HepG2 (cell line): ENCODE measurements at regions not wholly inside any gene's neighbourhood (a gene's known extent, or its start where the extent isn't known, plus 50 kb on each side); places are given as distances from the start of the nearest gene placed in this dataset.

Experiments
- ATAC-seq: fragments of 200-7000 bp; cut with Tn5 transposase; 3 replicates; pipeline ENCODE4 v1.9.1; 2020; ENCODE audit warnings: mild to moderate bottlenecking, moderate library complexity
- BruUV-seq: library from RNA; stranded (reverse); fragments of 400-500 nt; replicated peaks from 2 replicates; lab custom pipeline; 2021; lab: Mats Ljungman, UMichigan
- CTCF ChIA-PET: fragments of 300-600 bp; formaldehyde crosslinking; extraction: SDS; loops from one replicate; lab custom pipeline; 2021; ENCODE audit warnings: low total read pairs, inconsistent platforms, low intra/inter-chr PET ratio; lab: Yijun Ruan, JAX
- POLR2A ChIA-PET: fragments of 350-600 bp; sonication (Branson Sonifier 250); formaldehyde crosslinking; loops from one replicate; lab custom pipeline; 2020; ENCODE audit warnings: antibody characterized with exemption, inconsistent platforms; lab: Yijun Ruan, JAX
- DNase-seq: peaks from one replicate; pipeline ENCODE4 v3.0.0-alpha.2; 2015; ENCODE audit warnings: low spot score
- FAIRE-seq: peaks from 3 replicates; lab custom pipeline; 2011; peaks lifted over from hg19 to GRCh38; lab: Jason Lieb, UNC
- H2AFZ ChIP-seq: one replicate; pipeline ENCODE4 v1.6.1; 2011; ENCODE audit warnings: low read length, inconsistent platforms
- H3K27ac ChIP-seq: fragments of 300-600 bp; 3 replicates; pipeline ENCODE4 v1.8.0; 2011; ENCODE audit warnings: mixed run types, mild to moderate bottlenecking, mixed read lengths, low read length, inconsistent platforms; ENCODE audit not compliant: insufficient read depth; ENCODE audit errors: extremely low read length
- H3K27me3 ChIP-seq, 2 experiments: fragments of 200-600 bp in 1 of 2; 2 replicates in 1 of 2; 3 replicates in 1 of 2; pipeline versions ENCODE4 v1.6.0 to v1.8.0; 2011; ENCODE audit warnings: low read length in 2 of 2, mild to moderate bottlenecking in 2 of 2, moderate library complexity in 2 of 2, inconsistent platforms in 1 of 2; ENCODE audit not compliant: insufficient read depth in 2 of 2, control insufficient read depth in 1 of 2
- H3K36me3 ChIP-seq, 2 experiments: fragments of 200-600 bp in 1 of 2; replicated peaks in 1 of 2; 2 replicates in 1 of 2; 3 replicates in 1 of 2; pipeline versions ENCODE4 v1.5.1 to v1.8.0; 2011; ENCODE audit warnings: low read length in 2 of 2, inconsistent platforms in 1 of 2; ENCODE audit not compliant: insufficient read depth in 2 of 2, control insufficient read depth in 1 of 2
- H3K4me1 ChIP-seq: 2 replicates; pipeline ENCODE4 v1.5.1; 2012; ENCODE audit warnings: low read length, inconsistent platforms; ENCODE audit not compliant: insufficient read depth
- H3K4me2 ChIP-seq: 2 replicates; pipeline ENCODE4 v1.6.0; 2011; ENCODE audit warnings: low read depth, low read length, inconsistent platforms
- H3K4me3 ChIP-seq, 3 experiments: fragments of 200-600 bp in 1 of 3; sonication (generic), shearing (Covaris generic) in 1 of 3; replicated peaks in 1 of 3; 2 replicates each; pipeline ENCODE4 v1.5.1; 2011 to 2016; ENCODE audit warnings: low read length in 3 of 3, inconsistent platforms in 2 of 3, low read depth in 2 of 3, mild to moderate bottlenecking in 2 of 3, control low read depth in 1 of 3, mixed read lengths in 1 of 3; ENCODE audit not compliant: insufficient read depth in 1 of 3
- H3K79me2 ChIP-seq: one replicate; pipeline ENCODE4 v1.6.1; 2011; ENCODE audit warnings: low read length, inconsistent platforms; ENCODE audit not compliant: insufficient read depth
- H3K9ac ChIP-seq: 2 replicates; pipeline ENCODE4 v1.6.0; 2011; ENCODE audit warnings: mild to moderate bottlenecking, low read depth, low read length, inconsistent platforms; ENCODE audit not compliant: insufficient read depth
- H3K9me3 ChIP-seq: 2 replicates; pipeline ENCODE4 v1.5.1; 2012; ENCODE audit warnings: mild to moderate bottlenecking, low read length
- H4K20me1 ChIP-seq: 2 replicates; pipeline ENCODE4 v1.6.0; 2011; ENCODE audit warnings: inconsistent platforms, mild to moderate bottlenecking, low read length, moderate library complexity; ENCODE audit not compliant: insufficient read depth
- ATF7 ChIP-seq, 2 experiments: fragments of 450-650 bp in 1 of 2; sonication (generic) in 1 of 2; formaldehyde crosslinking in 1 of 2; IDR thresholded peaks; 2 replicates each; pipeline versions ENCODE4 v1.4.0 to v1.6.1; 2016 to 2020; ENCODE audit warnings: antibody characterized with exemption in 1 of 2, mild to moderate bottlenecking in 1 of 2, missing genetic modification reagents in 1 of 2
- E2F2 ChIP-seq: sonication (generic); formaldehyde crosslinking; IDR thresholded peaks from 2 replicates; pipeline ENCODE4 v1.4.0; 2020; ENCODE audit warnings: missing genetic modification reagents, borderline replicate concordance
- GLMP ChIP-seq: sonication (generic); formaldehyde crosslinking; IDR thresholded peaks from 2 replicates; pipeline ENCODE4 v1.9.0; 2021; ENCODE audit warnings: missing genetic modification reagents, mild to moderate bottlenecking, borderline replicate concordance
- HNRNPUL1 ChIP-seq: fragments of 200-400 bp; formaldehyde crosslinking; IDR thresholded peaks from 2 replicates; pipeline ENCODE4 v1.6.1; 2017; ENCODE audit warnings: low read depth, mild to moderate bottlenecking, low read length, moderate library complexity
- PRPF4 ChIP-seq: fragments of 200-400 bp; formaldehyde crosslinking; IDR thresholded peaks from 2 replicates; pipeline ENCODE4 v1.6.1; 2016; ENCODE audit warnings: low read length, low read depth; ENCODE audit not compliant: poor library complexity, severe bottlenecking
- RFX5 ChIP-seq: IDR thresholded peaks from 2 replicates; pipeline ENCODE4 v1.6.1; 2011; ENCODE audit warnings: low read depth, low read length, improper control_type of control experiment
- SAP130 ChIP-seq: IDR thresholded peaks from 2 replicates; pipeline ENCODE4 v1.6.1; 2016; ENCODE audit warnings: low read depth
- SNRNP70 ChIP-seq: fragments of 200-400 bp; formaldehyde crosslinking; IDR thresholded peaks from 2 replicates; pipeline ENCODE4 v1.6.1; 2017; ENCODE audit warnings: mild to moderate bottlenecking, low read depth, low read length, moderate library complexity
- ZBTB2 ChIP-seq: sonication (generic); formaldehyde crosslinking; IDR thresholded peaks from 2 replicates; pipeline ENCODE4 v1.8.0; 2022; ENCODE audit warnings: low read depth, missing genetic modification reagents
- ZNF232 ChIP-seq: sonication (generic); formaldehyde crosslinking; IDR thresholded peaks from 2 replicates; pipeline ENCODE4 v1.4.0; 2020; ENCODE audit warnings: missing genetic modification reagents, borderline replicate concordance
- ZNF501 ChIP-seq: sonication (generic); formaldehyde crosslinking; IDR thresholded peaks from 2 replicates; pipeline ENCODE4 v1.5.1; 2020; ENCODE audit warnings: mild to moderate bottlenecking, moderate library complexity, missing genetic modification reagents
- ZNF776 ChIP-seq: sonication (generic); formaldehyde crosslinking; IDR thresholded peaks from 2 replicates; pipeline ENCODE4 v1.4.0; 2020; ENCODE audit warnings: mild to moderate bottlenecking, missing genetic modification reagents
- ZNF790 ChIP-seq: sonication (generic); formaldehyde crosslinking; IDR thresholded peaks from 2 replicates; pipeline ENCODE4 v1.8.0; 2022; ENCODE audit warnings: missing genetic modification reagents, mild to moderate bottlenecking, borderline replicate concordance
- WGBS: methylation state at CpG from one replicate; pipeline ENCODE4 v1.1.6; 2017; ENCODE audit warnings: low lambda C conversion rate; 5-methylcytosine and 5-hydroxymethylcytosine counted together
- in situ Hi-C: cut with HindIII; loops from 2 replicates; pipeline ENCODE4 v1.10.0; 2017; ENCODE audit warnings: low pct_unique_long_range_greater_than_20kb; ENCODE audit not compliant: extremely low pct_ligation_motif_present
- intact Hi-C: fragments of 100-400 bp; cut with micrococcal nuclease; formaldehyde crosslinking; loops from one replicate; pipeline ENCODE4 v1.10.0; 2022; ENCODE audit not compliant: unreplicated experiment
- TF ChIP-seq, protein P1 (sequence below): sonication (generic); formaldehyde crosslinking; IDR thresholded peaks from 2 replicates; pipeline ENCODE4 v1.5.0; 2020; ENCODE audit warnings: mild to moderate bottlenecking, missing genetic modification reagents

DNA sequence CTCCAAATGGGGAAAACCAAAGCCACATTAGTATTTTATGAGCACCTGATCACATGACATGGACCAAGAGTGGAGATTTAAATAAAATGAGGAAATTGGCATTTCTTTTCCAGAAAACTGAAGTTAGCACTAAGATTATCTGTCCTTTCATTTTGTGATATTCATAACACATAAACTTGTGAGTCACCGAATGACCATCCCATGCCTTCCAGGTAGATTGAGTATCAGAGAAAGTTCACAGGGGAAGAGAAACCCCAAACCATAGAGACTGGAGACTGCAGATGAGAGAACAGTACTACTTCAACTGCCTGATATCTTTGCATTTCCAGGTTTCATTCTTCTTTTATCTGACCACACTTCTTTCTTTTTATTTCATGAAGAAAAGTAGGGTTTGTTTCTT is 176.3 kb upstream of the LRP1B start:
- BruUV-seq, result no TSS peak

DNA sequence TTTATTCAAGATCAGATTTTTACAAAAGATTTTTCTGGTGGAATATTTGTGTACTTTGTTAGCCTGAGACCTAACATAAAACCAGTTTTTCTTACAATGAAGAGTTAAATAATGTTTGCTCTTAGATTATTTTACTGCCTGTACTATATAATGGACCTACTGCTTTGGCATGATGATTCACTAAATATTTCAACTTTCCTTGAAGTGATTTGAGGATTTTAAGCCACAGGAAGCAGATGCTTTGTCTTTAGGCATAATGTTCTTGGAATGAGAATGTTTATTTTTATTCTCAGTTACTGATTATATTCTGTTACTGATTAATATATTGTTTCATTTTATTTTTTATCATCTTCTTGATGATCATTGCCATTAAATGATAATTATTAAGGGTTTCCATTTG is 175.3 kb upstream of the LRP1B start:
- in situ Hi-C loops, result no loop called here
- H3K27me3 ChIP-seq, result no peaks in the 10 kb centered on the region
- H3K9ac ChIP-seq, result no peak overlapping the region
- no peak for DNase-seq
- no peak for ATAC-seq
- H3K9me3 ChIP-seq, result peaks cover 21% of the 10 kb centered on the region
- BruUV-seq, result no TSS peak
- H3K27ac ChIP-seq, result no peak overlapping the region
- CTCF ChIA-PET, result no interaction called here
- H3K4me3 ChIP-seq, result no peak overlapping the region
- no peaks in the 10 kb centered on the region for H3K36me3 ChIP-seq
- no peak overlapping the region for H3K4me2 ChIP-seq
- no peak for FAIRE-seq
- no peaks in the 10 kb centered on the region for H3K4me1 ChIP-seq
- no peaks in the 10 kb centered on the region for H3K79me2 ChIP-seq
- intact Hi-C loops, result no loop called here
- H2AFZ ChIP-seq, result no peak overlapping the region
- POLR2A ChIA-PET, result no interaction called here
- H4K20me1 ChIP-seq, result no peaks in the 10 kb centered on the region
- no peak for TF ChIP-seq PRPF4
- no peak for TF ChIP-seq E2F2 (CRISPR knock-in tag)
- no peak for TF ChIP-seq HNRNPUL1
- no peak for TF ChIP-seq ATF7 (IDR thresholded peaks at IDR 0.05)
- no peak for TF ChIP-seq ATF7 (CRISPR knock-in tag; IDR thresholded peaks at IDR 0.05)
- no peak for TF ChIP-seq GLMP (CRISPR knock-in tag)
- TF ChIP-seq ZNF501 (CRISPR knock-in tag), result no peak
- no peak for TF ChIP-seq ZBTB2 (CRISPR knock-in tag)

More for the DNA sequence above, 176.3 kb upstream of the LRP1B start:
- no peaks in the 10 kb centered on the region for H3K4me1 ChIP-seq
- H3K27me3 ChIP-seq, result no peaks in the 10 kb centered on the region
- H3K9me3 ChIP-seq, result peaks cover 30% of the 10 kb centered on the region
- 3% methylated on average over 1 of the region's 1 CpG for WGBS
- H4K20me1 ChIP-seq, result no peaks in the 10 kb centered on the region
- no peak overlapping the region for H3K4me3 ChIP-seq
- H3K36me3 ChIP-seq, result no peaks in the 10 kb centered on the region
- no peak for ATAC-seq
- no peaks in the 10 kb centered on the region for H3K79me2 ChIP-seq
- no peak for DNase-seq
- H3K4me2 ChIP-seq, result no peak overlapping the region
- no peak for TF ChIP-seq SAP130 (CRISPR knock-in tag)
- no peak for TF ChIP-seq RFX5
- no peak for TF ChIP-seq ZNF501 (CRISPR knock-in tag)
- TF ChIP-seq, protein P1, sequence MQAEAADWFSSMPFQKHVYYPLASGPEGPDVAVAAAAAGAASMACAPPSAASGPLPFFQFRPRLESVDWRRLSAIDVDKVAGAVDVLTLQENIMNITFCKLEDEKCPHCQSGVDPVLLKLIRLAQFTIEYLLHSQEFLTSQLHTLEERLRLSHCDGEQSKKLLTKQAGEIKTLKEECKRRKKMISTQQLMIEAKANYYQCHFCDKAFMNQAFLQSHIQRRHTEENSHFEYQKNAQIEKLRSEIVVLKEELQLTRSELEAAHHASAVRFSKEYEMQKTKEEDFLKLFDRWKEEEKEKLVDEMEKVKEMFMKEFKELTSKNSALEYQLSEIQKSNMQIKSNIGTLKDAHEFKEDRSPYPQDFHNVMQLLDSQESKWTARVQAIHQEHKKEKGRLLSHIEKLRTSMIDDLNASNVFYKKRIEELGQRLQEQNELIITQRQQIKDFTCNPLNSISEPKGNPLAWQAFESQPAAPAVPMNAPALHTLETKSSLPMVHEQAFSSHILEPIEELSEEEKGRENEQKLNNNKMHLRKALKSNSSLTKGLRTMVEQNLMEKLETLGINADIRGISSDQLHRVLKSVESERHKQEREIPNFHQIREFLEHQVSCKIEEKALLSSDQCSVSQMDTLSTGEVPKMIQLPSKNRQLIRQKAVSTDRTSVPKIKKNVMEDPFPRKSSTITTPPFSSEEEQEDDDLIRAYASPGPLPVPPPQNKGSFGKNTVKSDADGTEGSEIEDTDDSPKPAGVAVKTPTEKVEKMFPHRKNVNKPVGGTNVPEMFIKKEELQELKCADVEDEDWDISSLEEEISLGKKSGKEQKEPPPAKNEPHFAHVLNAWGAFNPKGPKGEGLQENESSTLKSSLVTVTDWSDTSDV (CRISPR knock-in tag), result no peak
- no peak for TF ChIP-seq SNRNP70
- TF ChIP-seq ZNF776 (CRISPR knock-in tag), result no peak
- TF ChIP-seq ZNF232, result no peak
- no peak for TF ChIP-seq ZNF790
- H3K27ac ChIP-seq, result no peak overlapping the region
- intact Hi-C loops, result no loop called here
- CTCF ChIA-PET, result no interaction called here
- H3K9ac ChIP-seq, result no peak overlapping the region
- no peak for FAIRE-seq
- in situ Hi-C loops, result no loop called here
- H2AFZ ChIP-seq, result no peak overlapping the region
- POLR2A ChIA-PET, result no interaction called here
